Stimulated activated CD4-positive, alpha-beta T cell treated with anti-CD3 and anti-CD28 coated beads, Interleukin-4, amount 100 ng/mL, for 4 hours (primary cell): ENCODE measurements at regions not wholly inside any gene's neighbourhood (a gene's known extent, or its start where the extent isn't known, plus 50 kb on each side); places are given as distances from the start of the nearest gene placed in this dataset.

Experiments used
- DNase-seq, 2 experiments: peaks; one replicate each; pipeline ENCODE4 v3.0.0-alpha.2; 2020

- no peak for DNase-seq
These were observed 290.4 kb downstream of the EN1 start for GRCh38 chr2:118557016-118557415.

- DNase-seq: no peak
These were observed 292.8 kb downstream of the EN1 start for GRCh38 chr2:118554616-118555015.

GRCh38 chr2:118549503-118549902 lies 297.9 kb downstream of the EN1 start:
- DNase-seq: no peak

GRCh38 chr2:118548880-118549488 lies 298.5 kb downstream of the EN1 start:
- DNase-seq: no peak

- DNase-seq: no peak
These were observed 308.2 kb downstream of the EN1 start for GRCh38 chr2:118539290-118539689.

- no peak for DNase-seq
These were observed 311.1 kb downstream of the EN1 start for GRCh38 chr2:118536306-118536705.

- DNase-seq: no peak
These were observed 311.6 kb downstream of the EN1 start for GRCh38 chr2:118535818-118536212.

GRCh38 chr2:118535171-118535817 lies 312.2 kb downstream of the EN1 start:
- DNase-seq: no peak

- no peak for DNase-seq
These were observed 316.5 kb downstream of the EN1 start for GRCh38 chr2:118530976-118531375.

GRCh38 chr2:118529908-118530599 lies 317.4 kb downstream of the EN1 start:
- no peak for DNase-seq

GRCh38 chr2:118527571-118527970 lies 319.9 kb downstream of the EN1 start:
- no peak for DNase-seq

- no peak for DNase-seq
These were observed 322.1 kb downstream of the EN1 start for GRCh38 chr2:118525346-118525745.

- DNase-seq: no peak
These were observed 322.5 kb downstream of the EN1 start for GRCh38 chr2:118524911-118525310.

GRCh38 chr2:118523761-118524160 lies 323.7 kb downstream of the EN1 start:
- no peak for DNase-seq

- no peak for DNase-seq
These were observed 325.5 kb downstream of the EN1 start for GRCh38 chr2:118521960-118522359.

GRCh38 chr2:118521272-118521671 lies 326.2 kb downstream of the EN1 start:
- no peak for DNase-seq

GRCh38 chr2:118520246-118520645 lies 327.2 kb downstream of the EN1 start:
- DNase-seq: no peak

- no peak for DNase-seq
These were observed 327.9 kb downstream of the EN1 start for GRCh38 chr2:118519511-118519910.

GRCh38 chr2:118510807-118511206 lies 336.6 kb downstream of the EN1 start:
- DNase-seq: no peak

- DNase-seq: no peak
These were observed 338.0 kb downstream of the EN1 start for GRCh38 chr2:118509319-118510004.

- no peak for DNase-seq
These were observed 339.2 kb downstream of the EN1 start for GRCh38 chr2:118508282-118508681.

- DNase-seq: no peak
These were observed 342.0 kb downstream of the EN1 start for GRCh38 chr2:118505436-118505835.

GRCh38 chr2:118502106-118502505 lies 345.3 kb downstream of the EN1 start:
- DNase-seq: no peak

- no peak for DNase-seq
These were observed 348.5 kb downstream of the EN1 start for GRCh38 chr2:118498943-118499342.
